Sigmoid colon (tissue), 6 donors: ENCODE measurements at regions not wholly inside any gene's neighbourhood (a gene's known extent, or its start where the extent isn't known, plus 50 kb on each side); places are given as distances from the start of the nearest gene placed in this dataset.

ENCODE experiments used
- DNase-seq: peaks from one replicate; pipeline ENCODE4 v3.0.0-alpha.2; 2019
- H3K27ac ChIP-seq, 4 donors: fragments of 200-600 bp; sonication (generic); one replicate each; pipeline ENCODE4 v1.5.1; 2016 to 2019; ENCODE audit warnings: mild to moderate bottlenecking in 1 of 4
- H3K27me3 ChIP-seq, 3 donors: fragments of 200-600 bp; sonication (generic); one replicate each; pipeline ENCODE4 v1.5.1; 2019; ENCODE audit warnings: mild to moderate bottlenecking in 1 of 3
- H3K36me3 ChIP-seq, 4 donors: fragments of 200-600 bp; sonication (generic); one replicate each; pipeline ENCODE4 v1.5.1; 2016 to 2019
- H3K4me1 ChIP-seq, 4 donors: fragments of 200-600 bp; sonication (generic); one replicate each; pipeline ENCODE4 v1.5.1; 2017 to 2019
- H3K4me3 ChIP-seq, 4 donors: fragments of 200-600 bp; sonication (generic); one replicate each; pipeline ENCODE4 v1.5.1; 2017 to 2019; ENCODE audit warnings: mild to moderate bottlenecking in 2 of 4, moderate library complexity in 1 of 4
- H3K9me3 ChIP-seq, 4 donors: fragments of 200-600 bp in 3 of 4; sonication (generic) in 3 of 4; one replicate each; pipeline versions ENCODE4 v1.5.1 to v1.6.1; 2013 to 2019
- EP300 ChIP-seq, 4 donors: sonication (generic); formaldehyde crosslinking; IDR thresholded peaks; one replicate each; pipeline ENCODE4 v1.6.1; 2017; ENCODE audit warnings: antibody characterized with exemption in 4 of 4
- POLR2A ChIP-seq, 2 donors: fragments of 450-650 bp; IDR thresholded peaks; one replicate each; pipeline ENCODE4 v1.6.1; 2016; ENCODE audit warnings: antibody characterized with exemption in 2 of 2, mild to moderate bottlenecking in 2 of 2, moderate library complexity in 2 of 2
- POLR2AphosphoS5 ChIP-seq, 4 donors: sonication (generic); formaldehyde crosslinking; IDR thresholded peaks; one replicate each; pipeline ENCODE4 v1.6.1; 2017; ENCODE audit warnings: antibody characterized with exemption in 4 of 4
- WGBS, 2 donors: extraction: QIAGEN DNeasy Blood & Tissue Kit; methylation state at CpG; one replicate each; pipeline ENCODE4 v1.1.7; 2013; 5-methylcytosine and 5-hydroxymethylcytosine counted together
- intact Hi-C: fragments of 100-400 bp; cut with DNase I; formaldehyde crosslinking; loops from one replicate; pipeline ENCODE4 v1.15.1; 2023
- TF ChIP-seq, protein P1 (sequence below), 4 experiments: fragments of 450-650 bp in 3 of 4; fragments of 200-600 bp in 1 of 4; IDR thresholded peaks; one replicate each; pipeline ENCODE4 v1.5.1; 2016 to 2019; ENCODE audit warnings: antibody characterized with exemption in 4 of 4, mild to moderate bottlenecking in 3 of 4, moderate library complexity in 2 of 4
- donor health status: healthy with polysubstance abuse.
- donor health status: healthy.

DNA sequence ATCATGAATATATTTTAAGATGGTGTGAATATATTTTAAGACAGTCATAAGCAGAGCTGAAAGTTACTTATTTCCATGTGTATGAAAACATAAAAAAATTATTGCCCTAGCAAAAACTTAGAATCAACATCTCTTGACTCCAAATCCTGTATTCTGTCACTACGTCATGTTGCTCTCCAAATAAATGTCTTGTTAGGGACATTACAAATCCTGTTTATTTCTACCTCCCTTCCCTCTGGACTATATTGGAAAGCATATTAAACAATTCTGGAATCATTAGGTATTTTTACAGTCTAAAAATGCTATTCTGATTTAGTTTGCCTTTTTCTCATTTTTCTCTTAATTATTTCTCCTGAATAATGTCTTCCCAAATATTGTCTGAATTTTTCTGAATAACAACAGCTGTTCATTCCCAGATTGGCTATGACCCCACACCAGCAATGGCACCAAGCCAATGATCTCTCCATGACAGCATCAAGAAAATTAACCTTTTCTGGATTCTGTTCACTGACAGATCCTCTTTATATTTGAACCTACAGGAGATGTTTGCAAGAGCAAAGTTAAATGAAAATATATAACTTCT, 523.1 kb downstream of the IQCM start:
- Histone ChIP-seq H3K27me3 (no peaks in the 10 kb centered on the region), H3K36me3 (no peaks in the 10 kb centered on the region), H3K9me3 (peaks cover 0 to 1% (median 0%) of the 10 kb centered on the region in 4 donors), H3K27ac (peak overlapping the region in 2 of 4 donors; percentile 2 to 6), H3K4me3 (no peak overlapping the region), H3K4me1 (peaks cover 0 to 26% (median 18%) of the 10 kb centered on the region in 4 donors)
- TF ChIP-seq POLR2AphosphoS5 (IDR thresholded peaks at IDR 0.05), result no peak
- no peak for TF ChIP-seq EP300 (IDR thresholded peaks at IDR 0.05)
- TF ChIP-seq, protein P1, sequence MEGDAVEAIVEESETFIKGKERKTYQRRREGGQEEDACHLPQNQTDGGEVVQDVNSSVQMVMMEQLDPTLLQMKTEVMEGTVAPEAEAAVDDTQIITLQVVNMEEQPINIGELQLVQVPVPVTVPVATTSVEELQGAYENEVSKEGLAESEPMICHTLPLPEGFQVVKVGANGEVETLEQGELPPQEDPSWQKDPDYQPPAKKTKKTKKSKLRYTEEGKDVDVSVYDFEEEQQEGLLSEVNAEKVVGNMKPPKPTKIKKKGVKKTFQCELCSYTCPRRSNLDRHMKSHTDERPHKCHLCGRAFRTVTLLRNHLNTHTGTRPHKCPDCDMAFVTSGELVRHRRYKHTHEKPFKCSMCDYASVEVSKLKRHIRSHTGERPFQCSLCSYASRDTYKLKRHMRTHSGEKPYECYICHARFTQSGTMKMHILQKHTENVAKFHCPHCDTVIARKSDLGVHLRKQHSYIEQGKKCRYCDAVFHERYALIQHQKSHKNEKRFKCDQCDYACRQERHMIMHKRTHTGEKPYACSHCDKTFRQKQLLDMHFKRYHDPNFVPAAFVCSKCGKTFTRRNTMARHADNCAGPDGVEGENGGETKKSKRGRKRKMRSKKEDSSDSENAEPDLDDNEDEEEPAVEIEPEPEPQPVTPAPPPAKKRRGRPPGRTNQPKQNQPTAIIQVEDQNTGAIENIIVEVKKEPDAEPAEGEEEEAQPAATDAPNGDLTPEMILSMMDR (IDR thresholded peaks at IDR 0.05), result no peak
- TF ChIP-seq POLR2A (IDR thresholded peaks at IDR 0.05), result no peak
- WGBS, 2 donors, result 79 to 89% methylated on average over 1 of the region's 1 CpG
- intact Hi-C loops, result no loop called here
- DNase-seq, result no peak

DNA sequence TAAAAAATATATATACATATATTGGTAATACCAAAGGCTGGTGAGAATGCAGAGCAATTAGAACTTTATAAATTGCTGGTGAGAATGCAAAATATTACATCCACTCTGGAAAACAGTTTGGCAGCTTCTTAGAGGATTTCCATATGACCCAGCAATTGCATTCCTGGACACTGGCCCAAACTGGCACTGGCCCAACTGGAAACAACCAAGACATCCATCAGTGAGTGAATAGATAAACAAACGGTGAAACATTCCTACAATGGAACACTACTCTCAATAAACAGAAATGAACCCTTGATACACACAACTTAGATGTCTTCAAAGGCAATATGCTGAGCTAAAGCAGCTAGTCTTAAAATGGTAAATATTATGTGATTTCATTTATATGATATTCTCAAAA, 524.2 kb downstream of the IQCM start:
- H3K4me3 ChIP-seq, result no peak overlapping the region
- intact Hi-C loops, result no loop called here
- peak overlapping the region in 1 of 4 donors; percentile 3 for H3K27ac ChIP-seq
- no peaks in the 10 kb centered on the region for H3K27me3 ChIP-seq
- H3K9me3 ChIP-seq, result peaks cover 0 to 1% (median 0%) of the 10 kb centered on the region in 4 donors
- WGBS, 2 donors, result 24 to 50% methylated on average over 1 of the region's 1 CpG
- TF ChIP-seq POLR2AphosphoS5 (IDR thresholded peaks at IDR 0.05), result peak in 2 of 4 donors; percentile 50 to 71
- TF ChIP-seq POLR2A (IDR thresholded peaks at IDR 0.05), result no peak
- H3K36me3 ChIP-seq, result no peaks in the 10 kb centered on the region
- H3K4me1 ChIP-seq, result peaks cover 0 to 26% (median 18%) of the 10 kb centered on the region in 4 donors
- DNase-seq, result no peak

DNA sequence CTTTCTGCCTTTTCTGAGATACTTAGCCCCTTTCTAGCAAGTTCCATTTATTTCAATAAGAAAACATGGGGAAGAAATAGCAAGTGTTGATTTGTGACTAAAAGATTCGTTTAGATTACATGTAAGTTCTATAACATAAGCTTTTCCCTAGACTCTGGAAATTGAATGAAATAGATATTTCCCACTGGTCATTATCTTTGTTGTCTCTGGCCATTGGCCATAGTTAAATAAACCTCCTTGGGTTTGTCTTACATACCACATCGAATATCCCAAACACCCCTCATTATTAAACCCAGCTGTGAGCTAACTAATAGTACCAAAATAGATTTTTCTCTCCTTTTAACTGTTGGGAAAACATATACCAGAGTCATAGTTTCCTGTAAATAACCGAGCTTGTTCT, 534.8 kb downstream of the IQCM start:
- H3K4me1 ChIP-seq, result peaks cover 0 to 4% (median 0%) of the 10 kb centered on the region in 4 donors

DNA sequence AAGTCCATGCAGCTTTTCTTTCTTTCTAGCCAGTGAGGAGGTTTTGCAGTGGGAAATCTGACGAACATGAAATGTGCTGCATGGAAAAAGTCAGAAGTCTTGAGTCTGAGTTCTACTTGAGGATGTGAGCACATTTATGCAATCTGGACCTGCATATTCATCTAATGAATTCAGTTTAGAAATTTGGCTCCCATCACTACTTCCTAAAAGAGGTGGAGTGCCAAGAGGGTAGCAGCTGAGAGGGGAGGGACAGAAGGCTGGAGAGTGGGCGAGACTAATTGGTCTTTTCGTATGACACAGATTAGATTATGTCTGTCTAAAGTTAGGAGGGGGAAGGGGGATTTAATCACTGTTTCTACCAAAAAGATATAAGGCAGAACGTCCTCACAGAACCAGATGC, 535.9 kb downstream of the IQCM start:
- Histone ChIP-seq H3K4me1 (peaks cover 0 to 4% (median 0%) of the 10 kb centered on the region in 4 donors), H3K4me3 (no peak overlapping the region), H3K27ac (no peak overlapping the region), H3K27me3 (no peaks in the 10 kb centered on the region), H3K9me3 (no peaks in the 10 kb centered on the region), H3K36me3 (no peaks in the 10 kb centered on the region)
- WGBS, 2 donors, result 73 to 83% methylated on average over 4 of the region's 4 CpGs
- DNase-seq, result no peak
- intact Hi-C loops, result no loop called here
- TF ChIP-seq, protein P1 (IDR thresholded peaks at IDR 0.05), result no peak
- no peak for TF ChIP-seq POLR2A (IDR thresholded peaks at IDR 0.05)
- TF ChIP-seq POLR2AphosphoS5 (IDR thresholded peaks at IDR 0.05), result no peak
- no peak for TF ChIP-seq EP300 (IDR thresholded peaks at IDR 0.05)

More for the DNA sequence above, 534.8 kb downstream of the IQCM start:
- intact Hi-C loops, result no loop called here
- TF ChIP-seq POLR2AphosphoS5 (IDR thresholded peaks at IDR 0.05), result no peak
- no peak for TF ChIP-seq POLR2A (IDR thresholded peaks at IDR 0.05)
- TF ChIP-seq, protein P1 (IDR thresholded peaks at IDR 0.05), result no peak
- no peak for TF ChIP-seq EP300 (IDR thresholded peaks at IDR 0.05)
- H3K4me3 ChIP-seq, result no peak overlapping the region
- no peaks in the 10 kb centered on the region for H3K36me3 ChIP-seq
- H3K9me3 ChIP-seq, result no peaks in the 10 kb centered on the region
- H3K27me3 ChIP-seq, result no peaks in the 10 kb centered on the region
- H3K27ac ChIP-seq, result no peak overlapping the region
- no peak for DNase-seq
- WGBS, 2 donors, result 64 to 78% methylated on average over 3 of the region's 3 CpGs

DNA sequence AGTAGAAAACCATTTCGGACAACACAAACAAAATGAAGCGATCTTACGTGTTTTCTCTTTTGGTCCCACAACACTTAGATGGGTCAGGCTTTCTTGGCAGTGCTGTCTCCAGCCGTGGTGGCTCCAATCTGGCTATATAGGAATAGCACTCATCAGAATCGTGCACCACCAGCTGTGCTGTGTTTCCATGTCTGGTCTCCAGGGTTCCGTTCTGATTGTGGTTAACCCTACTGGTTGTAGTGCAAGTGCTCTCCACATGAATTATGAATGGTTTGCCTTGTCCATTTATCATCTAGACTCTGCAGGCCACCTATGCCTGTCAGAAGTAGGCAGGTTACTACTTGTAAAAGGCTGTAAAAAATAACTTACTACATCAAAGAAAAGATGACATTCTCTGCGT, 536.3 kb downstream of the IQCM start:
- no peak for DNase-seq
- TF ChIP-seq EP300 (IDR thresholded peaks at IDR 0.05) (no peak), POLR2AphosphoS5 (IDR thresholded peaks at IDR 0.05) (no peak), POLR2A (IDR thresholded peaks at IDR 0.05) (no peak)
- TF ChIP-seq, protein P1 (IDR thresholded peaks at IDR 0.05), result no peak
- H3K4me1 ChIP-seq, result peaks cover 0 to 4% (median 0%) of the 10 kb centered on the region in 4 donors
- H3K36me3 ChIP-seq, result no peaks in the 10 kb centered on the region
- no peak overlapping the region for H3K4me3 ChIP-seq
- WGBS, 2 donors, result 85 to 91% methylated on average over 7 of the region's 7 CpGs
- intact Hi-C loops, result no loop called here
- H3K9me3 ChIP-seq, result peaks cover 0 to 3% (median 0%) of the 10 kb centered on the region in 4 donors
- no peaks in the 10 kb centered on the region for H3K27me3 ChIP-seq
- no peak overlapping the region for H3K27ac ChIP-seq
